AG09309 (cell line): ENCODE measurements at regions not wholly inside any gene's neighbourhood (a gene's known extent, or its start where the extent isn't known, plus 50 kb on each side); places are given as distances from the start of the nearest gene placed in this dataset.

Experiments used
- DNase-seq: peaks from one replicate; pipeline ENCODE4 v3.0.0-alpha.2; 2010; ENCODE audit warnings: low read depth
- H3K4me3 ChIP-seq: 2 replicates; pipeline ENCODE4 v1.5.1; 2011; ENCODE audit warnings: mild to moderate bottlenecking, low read depth, low read length, moderate library complexity; ENCODE audit not compliant: control insufficient read depth
- TF ChIP-seq, protein P1 (sequence below): IDR thresholded peaks from 2 replicates; pipeline ENCODE4 v1.5.1; 2011; ENCODE audit warnings: mild to moderate bottlenecking, low read depth, low read length, inconsistent platforms; ENCODE audit not compliant: insufficient read depth, control insufficient read depth; ENCODE audit errors: missing control alignments

DNA sequence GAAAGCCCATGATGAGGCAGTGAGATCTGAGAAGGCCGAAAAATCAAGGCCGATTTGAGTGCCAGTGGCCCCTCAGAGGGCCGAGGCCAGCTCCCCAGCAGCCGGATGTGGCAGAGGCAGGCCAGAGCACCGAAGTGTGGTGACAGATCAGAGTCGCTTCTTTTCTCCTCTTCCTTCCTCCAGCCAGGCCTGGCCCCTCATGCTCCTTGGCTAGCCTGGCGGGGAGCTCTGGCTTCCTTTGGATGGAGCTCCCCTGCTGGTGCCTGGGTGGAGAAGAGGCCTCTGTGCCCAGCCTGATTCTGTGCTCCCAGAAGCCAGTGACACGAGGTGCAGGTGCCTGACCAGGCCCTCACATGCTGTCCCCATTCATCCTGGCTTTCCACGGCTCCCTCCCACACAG lies 127.2 kb upstream of the PABPC4L start:
- no peak for DNase-seq
- H3K4me3 ChIP-seq = no peak overlapping the region
- TF ChIP-seq, protein P1, sequence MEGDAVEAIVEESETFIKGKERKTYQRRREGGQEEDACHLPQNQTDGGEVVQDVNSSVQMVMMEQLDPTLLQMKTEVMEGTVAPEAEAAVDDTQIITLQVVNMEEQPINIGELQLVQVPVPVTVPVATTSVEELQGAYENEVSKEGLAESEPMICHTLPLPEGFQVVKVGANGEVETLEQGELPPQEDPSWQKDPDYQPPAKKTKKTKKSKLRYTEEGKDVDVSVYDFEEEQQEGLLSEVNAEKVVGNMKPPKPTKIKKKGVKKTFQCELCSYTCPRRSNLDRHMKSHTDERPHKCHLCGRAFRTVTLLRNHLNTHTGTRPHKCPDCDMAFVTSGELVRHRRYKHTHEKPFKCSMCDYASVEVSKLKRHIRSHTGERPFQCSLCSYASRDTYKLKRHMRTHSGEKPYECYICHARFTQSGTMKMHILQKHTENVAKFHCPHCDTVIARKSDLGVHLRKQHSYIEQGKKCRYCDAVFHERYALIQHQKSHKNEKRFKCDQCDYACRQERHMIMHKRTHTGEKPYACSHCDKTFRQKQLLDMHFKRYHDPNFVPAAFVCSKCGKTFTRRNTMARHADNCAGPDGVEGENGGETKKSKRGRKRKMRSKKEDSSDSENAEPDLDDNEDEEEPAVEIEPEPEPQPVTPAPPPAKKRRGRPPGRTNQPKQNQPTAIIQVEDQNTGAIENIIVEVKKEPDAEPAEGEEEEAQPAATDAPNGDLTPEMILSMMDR = no peak

DNA sequence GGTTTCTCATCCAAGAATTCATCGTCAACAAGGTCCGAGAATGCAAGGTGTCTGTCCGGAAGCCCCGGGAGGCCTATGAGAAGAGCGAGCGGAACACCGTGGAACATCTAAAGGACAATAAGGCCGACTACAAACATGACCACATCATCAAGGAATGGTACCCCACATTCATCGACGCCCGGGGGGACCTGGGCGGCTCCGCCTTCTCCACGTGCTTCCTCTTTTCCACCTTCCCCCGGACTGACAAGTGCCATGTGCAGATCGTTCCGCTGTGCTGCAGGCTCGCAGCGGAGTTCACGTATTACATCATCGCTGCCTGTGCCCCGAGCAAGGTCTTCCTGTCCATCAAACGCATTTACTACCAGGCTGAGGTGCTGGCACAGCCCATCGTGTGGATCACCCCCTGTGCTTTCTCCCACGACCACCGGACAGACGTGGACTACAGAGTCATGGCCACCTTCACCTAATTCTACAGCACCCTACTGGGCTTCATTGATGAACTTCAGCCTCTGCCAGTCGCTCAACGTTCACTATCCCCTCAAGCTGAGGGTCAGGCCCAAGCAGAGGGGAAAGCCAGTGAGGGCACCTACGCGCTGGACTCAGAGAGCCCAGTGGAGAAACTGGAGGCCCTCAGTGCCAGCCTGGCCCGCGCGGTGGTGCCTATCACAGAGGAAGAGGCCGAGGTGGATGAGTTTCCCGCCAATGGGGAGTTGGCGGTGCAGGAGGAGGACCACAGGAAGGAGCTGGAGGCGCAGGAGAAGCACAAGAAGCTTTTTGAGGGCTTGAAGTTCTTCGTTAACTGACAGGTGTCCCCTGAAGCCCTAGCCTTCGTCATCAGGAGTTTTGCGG lies 125.9 kb upstream of the PABPC4L start:
- no peak for DNase-seq
- TF ChIP-seq, protein P1 = no peak

DNA sequence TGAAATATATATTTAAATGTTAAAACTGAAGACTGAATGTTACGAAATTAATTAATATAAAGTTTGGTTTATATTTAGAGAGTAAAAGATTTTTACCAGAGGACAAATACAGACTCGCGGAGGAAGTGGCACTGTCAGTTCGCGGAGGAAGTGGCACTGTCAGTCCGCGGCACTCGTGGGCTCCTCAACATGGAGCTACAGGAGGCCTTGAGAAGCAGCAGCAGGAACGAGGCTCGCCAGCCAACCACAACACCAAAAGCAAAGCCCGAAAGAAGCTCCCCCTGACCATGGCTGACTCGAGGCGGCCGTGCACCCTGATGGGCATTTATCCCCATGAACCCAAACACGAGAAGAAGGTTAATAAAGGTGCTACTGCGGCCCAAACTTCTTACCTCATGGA lies 125.3 kb upstream of the PABPC4L start:
- TF ChIP-seq, protein P1 = no peak
- DNase-seq = no peak
- H3K4me3 ChIP-seq = no peak overlapping the region

More for the DNA sequence above, 125.9 kb upstream of the PABPC4L start:
- H3K4me3 ChIP-seq = no peak overlapping the region

DNA sequence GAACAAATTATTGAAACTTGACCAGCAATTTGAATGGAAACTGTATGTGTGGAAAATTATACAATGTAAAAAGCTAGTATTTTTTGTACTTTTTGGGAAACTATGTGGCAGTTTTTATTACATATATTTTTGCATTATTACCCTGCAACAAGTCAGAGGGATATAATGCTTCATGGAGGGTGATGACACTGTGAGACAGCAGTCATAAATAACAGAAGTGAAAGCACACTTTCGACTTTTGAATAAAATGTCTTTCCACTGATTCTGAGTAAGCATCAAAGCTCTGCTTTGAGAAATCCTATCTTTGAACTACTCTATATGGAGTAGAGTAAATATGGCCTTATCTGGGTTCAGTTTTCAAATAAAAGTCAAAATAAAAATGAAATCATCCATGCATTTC lies 122.6 kb upstream of the PABPC4L start:
- no peak overlapping the region for H3K4me3 ChIP-seq
- DNase-seq = no peak
- TF ChIP-seq, protein P1 = no peak

DNA sequence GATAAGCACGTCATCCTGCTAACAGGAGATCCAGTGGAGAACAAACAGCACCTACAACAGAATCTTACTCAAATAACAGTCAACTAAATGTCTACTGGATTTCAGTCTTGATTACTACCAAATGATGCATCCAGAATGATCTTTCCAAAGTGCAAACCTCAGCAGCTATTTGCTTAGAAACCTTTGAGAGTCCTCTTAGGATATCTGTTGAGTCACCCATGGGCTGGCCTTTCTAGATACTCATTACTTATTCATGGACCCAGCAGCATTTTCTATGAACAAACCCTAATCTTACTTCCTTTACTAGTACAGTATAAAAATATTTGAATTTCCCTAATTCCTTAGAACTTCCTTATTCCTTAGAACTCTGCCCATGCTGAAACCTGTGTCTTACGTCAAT lies 118.5 kb upstream of the PABPC4L start:
- H3K4me3 ChIP-seq = no peak overlapping the region
- DNase-seq = no peak
- TF ChIP-seq, protein P1 = no peak

DNA sequence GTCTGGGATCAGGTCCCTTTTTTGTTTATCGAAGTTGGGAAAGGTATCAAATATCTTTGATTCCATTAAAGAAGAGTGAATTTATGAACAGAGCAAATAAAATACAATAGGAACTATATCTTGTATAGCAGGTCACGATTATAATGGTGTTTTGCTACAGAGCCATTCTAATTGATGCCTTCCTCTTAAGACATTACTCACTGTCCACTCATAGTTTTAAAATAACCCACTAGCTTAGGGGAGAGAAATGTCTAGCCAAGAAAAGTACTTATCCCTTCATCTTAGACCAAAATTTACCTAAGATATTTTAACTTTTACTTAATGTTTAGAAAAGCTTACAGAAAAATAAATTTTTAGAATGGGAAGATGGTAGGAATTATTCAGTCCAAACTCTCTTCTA lies 112.0 kb upstream of the PABPC4L start:
- TF ChIP-seq, protein P1 = no peak
- H3K4me3 ChIP-seq = no peak overlapping the region
- no peak for DNase-seq
